CD4-positive, alpha-beta T cell treated with Interleukin-4 for 4 hours (primary cell): ENCODE measurements at regions not wholly inside any gene's neighbourhood (a gene's known extent, or its start where the extent isn't known, plus 50 kb on each side); places are given as distances from the start of the nearest gene placed in this dataset.

Experiments
- DNase-seq: peaks from one replicate; pipeline ENCODE4 v3.0.0-alpha.2; 2020

GRCh38 chrX:38992441-38993096 lies 191.3 kb downstream of the MID1IP1 start:
- DNase-seq: no peak

DNA sequence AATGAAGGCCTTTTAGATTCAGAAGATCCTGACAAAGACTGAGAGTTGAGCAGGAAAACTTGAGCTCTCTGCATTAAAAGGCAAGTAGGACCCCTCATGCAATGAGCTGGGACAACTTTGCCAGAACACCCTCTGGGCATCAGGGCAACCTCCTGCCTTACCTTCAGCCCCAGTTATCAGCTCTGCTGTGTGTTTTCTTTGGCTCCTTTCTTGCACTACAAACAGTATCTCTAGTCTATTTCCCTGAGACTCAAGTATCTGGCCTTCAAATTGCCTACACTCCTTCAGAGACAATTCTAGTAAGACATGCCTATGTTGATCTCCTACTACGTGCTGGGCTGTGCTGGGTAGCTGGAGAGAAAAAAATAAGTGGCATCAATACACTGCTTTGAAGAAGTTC lies 192.2 kb downstream of the MID1IP1 start:
- no peak for DNase-seq

GRCh38 chrX:38999099-38999498 lies 197.8 kb downstream of the MID1IP1 start:
- DNase-seq: no peak

GRCh38 chrX:38999967-39000745 lies 198.9 kb downstream of the MID1IP1 start:
- no peak for DNase-seq

- DNase-seq: no peak
Measured at GRCh38 chrX:39000802-39001201, 199.5 kb downstream of the MID1IP1 start.

DNA sequence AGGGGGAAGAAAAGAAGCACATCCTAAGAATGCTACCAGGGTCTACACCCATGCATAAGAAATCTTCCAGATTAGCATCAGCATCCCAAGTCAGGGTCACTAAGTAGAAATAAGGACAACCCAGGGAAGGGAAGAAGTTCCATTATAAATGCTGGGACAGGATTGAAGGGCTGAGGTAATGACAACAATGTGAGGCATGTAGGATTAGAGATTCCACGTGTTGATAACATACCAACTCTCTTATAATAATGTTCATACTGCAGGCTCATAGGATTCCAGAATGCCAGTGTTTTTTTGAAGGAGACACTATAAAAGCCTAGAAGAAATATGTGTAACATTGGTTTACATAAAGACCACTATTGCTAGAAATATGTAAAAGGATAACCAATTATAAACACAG lies 201.2 kb downstream of the MID1IP1 start:
- no peak for DNase-seq

GRCh38 chrX:39008549-39008948 lies 207.3 kb downstream of the MID1IP1 start:
- no peak for DNase-seq

GRCh38 chrX:39011454-39012221 lies 210.4 kb downstream of the MID1IP1 start:
- DNase-seq: no peak

DNA sequence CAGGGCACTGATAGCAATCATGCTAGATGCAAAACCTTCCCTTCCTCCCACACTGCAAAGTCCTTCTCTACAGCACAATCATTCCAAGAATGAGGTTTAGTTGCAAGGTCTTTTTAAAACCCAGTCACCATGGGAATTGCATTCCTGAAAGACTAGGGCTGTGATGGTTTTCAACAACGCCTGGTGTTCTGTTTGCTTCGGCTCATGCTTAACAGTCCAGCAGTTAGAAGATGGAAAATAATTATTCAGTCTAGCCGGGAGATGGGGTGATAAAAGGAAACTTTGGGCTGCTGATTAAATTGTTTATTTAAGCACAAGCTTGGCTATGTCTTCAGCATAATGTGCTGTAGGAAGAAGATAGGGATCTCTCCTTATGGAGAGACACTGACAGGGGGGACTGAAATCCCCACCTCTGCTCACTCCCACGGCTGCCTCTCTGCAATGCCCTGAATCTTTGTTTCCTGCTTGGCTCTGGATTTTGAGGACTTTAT lies 211.4 kb downstream of the MID1IP1 start:
- DNase-seq: no peak

DNA sequence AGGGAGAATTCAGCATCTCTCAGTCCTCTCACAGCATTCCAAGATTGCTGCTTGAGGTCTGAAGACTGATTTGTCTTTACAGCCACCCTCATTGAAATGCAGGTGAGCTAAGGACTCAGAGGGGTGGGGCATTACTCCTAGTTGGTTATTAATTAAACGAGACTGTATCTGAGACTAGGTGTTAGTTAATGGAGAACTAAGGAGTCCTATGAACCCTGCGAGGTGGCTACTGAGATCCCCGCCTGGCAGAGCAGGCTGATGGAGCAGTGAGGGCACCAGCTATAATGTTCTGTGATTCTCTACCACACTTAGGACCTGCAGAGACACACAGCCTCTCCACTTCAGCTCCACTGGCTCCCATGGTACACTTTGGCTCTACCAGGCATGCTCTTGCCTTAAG lies 215.3 kb downstream of the MID1IP1 start:
- DNase-seq: no peak

GRCh38 chrX:39017077-39017476 lies 215.8 kb downstream of the MID1IP1 start:
- no peak for DNase-seq

GRCh38 chrX:39017716-39018115 lies 216.5 kb downstream of the MID1IP1 start:
- DNase-seq: no peak

- no peak for DNase-seq
Measured at GRCh38 chrX:39018541-39018940, 217.3 kb downstream of the MID1IP1 start.

- DNase-seq: no peak
Measured at GRCh38 chrX:39019056-39019455, 217.8 kb downstream of the MID1IP1 start.

- no peak for DNase-seq
Measured at GRCh38 chrX:39020051-39020669, 218.9 kb downstream of the MID1IP1 start.

- DNase-seq: no peak
Measured at GRCh38 chrX:39022106-39022505, 220.8 kb downstream of the MID1IP1 start.

DNA sequence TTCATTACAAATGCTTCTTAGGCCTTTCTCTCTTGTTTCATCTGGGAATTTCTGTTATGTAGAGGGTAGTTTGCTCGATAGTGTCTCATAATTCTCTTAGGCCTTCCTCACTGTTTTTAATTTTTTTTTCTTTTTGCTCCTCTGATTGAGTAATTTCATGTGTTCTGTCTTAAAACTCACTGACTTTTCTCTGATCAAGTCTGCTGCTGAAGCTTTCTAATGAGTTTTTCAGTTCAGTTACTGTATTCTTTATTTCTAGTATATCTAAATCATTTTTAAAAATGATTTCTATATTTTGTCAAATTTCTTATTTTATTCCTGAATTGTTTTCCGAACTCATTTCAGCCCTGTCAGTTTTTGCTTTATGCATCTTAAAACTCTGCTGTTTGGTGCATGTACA lies 228.0 kb downstream of the MID1IP1 start:
- DNase-seq: no peak

DNA sequence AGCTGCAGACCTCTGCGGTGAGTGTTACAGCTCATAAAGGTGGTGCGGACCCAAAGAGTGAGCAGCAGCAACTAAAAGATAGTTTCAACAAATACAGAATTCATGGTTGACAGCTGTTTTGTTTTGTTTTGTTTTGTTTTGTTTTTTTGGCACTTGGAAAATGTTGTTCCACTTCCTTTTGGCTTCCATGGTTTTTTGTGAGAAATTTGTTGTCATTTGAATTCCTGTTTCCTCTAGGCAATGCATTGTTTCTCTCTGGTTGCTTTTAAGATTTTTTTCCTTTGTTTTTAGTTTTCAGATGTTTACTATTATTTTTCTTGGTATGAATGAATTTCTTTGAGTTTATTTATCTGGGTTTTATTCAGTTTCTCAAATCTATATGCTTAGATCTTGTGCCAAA lies 229.4 kb downstream of the MID1IP1 start:
- DNase-seq: no peak

- no peak for DNase-seq
Measured at GRCh38 chrX:39039890-39040289, 238.6 kb downstream of the MID1IP1 start.

DNA sequence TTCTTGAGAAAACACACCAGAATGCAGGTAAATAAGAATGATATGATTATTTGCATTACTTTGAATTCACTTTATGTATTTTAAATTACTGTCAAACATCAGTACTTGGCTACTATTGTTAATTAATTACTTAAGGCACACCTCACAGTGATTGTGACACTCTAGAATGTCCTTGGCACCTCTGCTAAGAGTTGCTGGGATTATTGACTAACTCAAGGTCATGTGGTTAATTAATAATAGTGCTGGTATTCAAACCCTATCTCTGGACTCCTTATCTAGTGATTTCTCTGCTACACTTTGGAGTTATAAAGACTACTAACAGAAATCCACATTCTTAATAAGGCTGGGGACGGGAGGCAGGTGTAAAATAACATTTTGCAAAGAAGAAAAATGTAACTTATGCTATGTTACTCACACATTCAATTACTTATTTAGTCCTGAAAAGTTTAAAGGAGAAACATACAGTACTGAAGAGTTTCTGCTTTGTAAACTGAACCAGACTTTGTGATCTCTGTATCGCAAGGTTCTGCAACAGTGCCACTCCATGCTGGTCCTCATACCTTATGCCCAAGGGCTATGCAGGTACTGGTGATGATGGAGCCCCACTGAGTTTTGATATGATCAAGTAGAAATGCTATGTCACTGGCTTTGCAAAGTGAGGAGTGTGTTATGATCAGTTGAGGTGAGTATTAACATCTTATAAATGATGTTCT lies 242.7 kb downstream of the MID1IP1 start:
- no peak for DNase-seq

- DNase-seq: no peak
Measured at GRCh38 chrX:39047174-39047573, 245.9 kb downstream of the MID1IP1 start.

DNA sequence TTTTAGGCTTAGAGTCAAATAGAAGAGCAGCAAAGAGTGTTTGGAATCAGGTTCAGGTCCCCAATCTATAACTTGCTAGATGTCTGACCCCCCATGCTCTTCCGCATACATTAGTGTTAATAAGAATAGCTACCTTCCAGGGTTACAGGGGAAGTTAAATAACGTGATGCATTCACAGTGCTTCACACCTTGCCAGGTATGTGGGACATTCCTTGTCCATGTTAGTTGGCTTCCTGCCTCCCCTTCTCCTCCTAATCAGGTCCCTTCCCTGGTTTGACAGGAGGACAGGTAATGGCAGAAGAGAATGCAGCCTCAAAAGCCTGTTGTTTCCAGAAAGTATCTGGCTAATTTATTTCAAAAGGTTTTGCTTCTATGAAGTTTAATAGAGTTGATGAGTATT lies 248.7 kb downstream of the MID1IP1 start:
- DNase-seq: no peak

GRCh38 chrX:39050427-39050826 lies 249.2 kb downstream of the MID1IP1 start:
- no peak for DNase-seq
